OCI-LY3 (cell line): ENCODE measurements at regions not wholly inside any gene's neighbourhood (a gene's known extent, or its start where the extent isn't known, plus 50 kb on each side); places are given as distances from the start of the nearest gene placed in this dataset.

Source experiments
- H2AFZ ChIP-seq: fragments of 200-600, 300-600 bp; shearing (Covaris generic); 2 replicates; pipeline ENCODE4 v1.6.0; 2014; ENCODE audit warnings: antibody characterized with exemption, low read depth, low read length
- H3K27ac ChIP-seq: fragments of 200-600, 300-600 bp; sonication (generic); 2 replicates; pipeline ENCODE4 v1.5.1; 2014; ENCODE audit warnings: mild to moderate bottlenecking, low read length, moderate library complexity, mixed read lengths
- H3K27me3 ChIP-seq: fragments of 200-600, 300-600 bp; sonication (generic); 2 replicates; pipeline ENCODE4 v1.6.1; 2014; ENCODE audit warnings: low read depth, low read length, mixed read lengths
- H3K36me3 ChIP-seq: fragments of 200-600, 300-600 bp; sonication (generic); replicated peaks from 2 replicates; pipeline ENCODE3; 2014; ENCODE audit warnings: low read depth, low read length, mixed read lengths
- H3K4me1 ChIP-seq: fragments of 300-600, 200-600 bp; sonication (generic); 2 replicates; pipeline ENCODE4 v1.6.1; 2014; ENCODE audit warnings: low read length, mixed read lengths
- H3K4me2 ChIP-seq: fragments of 200-600, 300-600 bp; sonication (generic); 2 replicates; pipeline ENCODE4 v1.6.1; 2014; ENCODE audit warnings: low read length, mixed read lengths
- H3K4me3 ChIP-seq: fragments of 300-600, 200-600 bp; sonication (generic); 2 replicates; pipeline ENCODE4 v1.5.1; 2014; ENCODE audit warnings: antibody characterized with exemption, mild to moderate bottlenecking, low read length, moderate library complexity
- H3K79me2 ChIP-seq: fragments of 300-600, 200-600 bp; shearing (Covaris generic); 2 replicates; pipeline ENCODE4 v1.6.1; 2014; ENCODE audit warnings: mild to moderate bottlenecking, low read length, mixed read lengths
- H3K9ac ChIP-seq: fragments of 300-600, 200-600 bp; shearing (Covaris generic); 2 replicates; pipeline ENCODE4 v1.6.0; 2014; ENCODE audit warnings: mild to moderate bottlenecking, low read length, moderate library complexity
- H3K9me3 ChIP-seq: fragments of 200-600, 300-600 bp; shearing (Covaris generic); 2 replicates; pipeline ENCODE4 v1.6.1; 2014; ENCODE audit warnings: low read length, mixed read lengths; ENCODE audit not compliant: insufficient read depth
- H4K20me1 ChIP-seq: fragments of 200-600, 300-600 bp; sonication (generic); 2 replicates; pipeline ENCODE4 v1.6.1; 2016; ENCODE audit warnings: low read length, mixed read lengths; ENCODE audit not compliant: insufficient read depth
- EZH2phosphoT487 ChIP-seq: fragments of 200-600 bp; shearing (Covaris generic); IDR thresholded peaks from 2 replicates; pipeline ENCODE4 v1.6.1; 2018; ENCODE audit warnings: antibody characterized with exemption, mixed run types, low read depth
- TF ChIP-seq, protein P1 (sequence below): fragments of 200-600, 300-600 bp; sonication (generic); IDR thresholded peaks from 2 replicates; pipeline ENCODE4 v1.5.1; 2014; ENCODE audit warnings: antibody characterized with exemption, low read length, low read depth

DNA sequence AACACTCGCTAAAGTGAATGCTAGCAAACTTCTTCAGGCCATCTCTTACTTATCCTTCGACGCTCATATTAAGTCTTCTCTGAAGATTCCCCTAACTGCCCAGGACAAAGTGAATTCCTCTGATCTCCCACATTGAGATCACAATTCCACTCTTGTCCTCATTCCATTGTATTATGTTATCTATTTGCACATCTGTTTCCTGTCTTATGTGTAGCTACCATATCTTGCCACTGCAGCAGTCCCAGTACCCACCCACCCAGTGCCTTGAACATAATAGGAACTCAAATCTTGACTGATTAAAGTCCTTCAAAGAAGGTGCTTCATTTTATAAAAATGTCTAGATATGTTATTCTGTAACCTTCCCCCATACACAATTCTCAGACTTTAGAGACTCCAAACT, 702.3 kb downstream of the DIAPH3 start:
- H3K4me1 ChIP-seq = peaks cover 14% of the 10 kb centered on the region
- no peak overlapping the region for H3K4me2 ChIP-seq
- H3K79me2 ChIP-seq = no peaks in the 10 kb centered on the region
- no peaks in the 10 kb centered on the region for H4K20me1 ChIP-seq
- no peaks in the 10 kb centered on the region for H3K36me3 ChIP-seq
- TF ChIP-seq, protein P1, sequence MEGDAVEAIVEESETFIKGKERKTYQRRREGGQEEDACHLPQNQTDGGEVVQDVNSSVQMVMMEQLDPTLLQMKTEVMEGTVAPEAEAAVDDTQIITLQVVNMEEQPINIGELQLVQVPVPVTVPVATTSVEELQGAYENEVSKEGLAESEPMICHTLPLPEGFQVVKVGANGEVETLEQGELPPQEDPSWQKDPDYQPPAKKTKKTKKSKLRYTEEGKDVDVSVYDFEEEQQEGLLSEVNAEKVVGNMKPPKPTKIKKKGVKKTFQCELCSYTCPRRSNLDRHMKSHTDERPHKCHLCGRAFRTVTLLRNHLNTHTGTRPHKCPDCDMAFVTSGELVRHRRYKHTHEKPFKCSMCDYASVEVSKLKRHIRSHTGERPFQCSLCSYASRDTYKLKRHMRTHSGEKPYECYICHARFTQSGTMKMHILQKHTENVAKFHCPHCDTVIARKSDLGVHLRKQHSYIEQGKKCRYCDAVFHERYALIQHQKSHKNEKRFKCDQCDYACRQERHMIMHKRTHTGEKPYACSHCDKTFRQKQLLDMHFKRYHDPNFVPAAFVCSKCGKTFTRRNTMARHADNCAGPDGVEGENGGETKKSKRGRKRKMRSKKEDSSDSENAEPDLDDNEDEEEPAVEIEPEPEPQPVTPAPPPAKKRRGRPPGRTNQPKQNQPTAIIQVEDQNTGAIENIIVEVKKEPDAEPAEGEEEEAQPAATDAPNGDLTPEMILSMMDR = no peak
- no peak for TF ChIP-seq EZH2phosphoT487
- no peak overlapping the region for H3K9ac ChIP-seq
- H3K4me3 ChIP-seq = no peak overlapping the region
- no peak overlapping the region for H2AFZ ChIP-seq
- no peak overlapping the region for H3K27ac ChIP-seq
- peaks cover 31% of the 10 kb centered on the region for H3K27me3 ChIP-seq
- no peaks in the 10 kb centered on the region for H3K9me3 ChIP-seq

DNA sequence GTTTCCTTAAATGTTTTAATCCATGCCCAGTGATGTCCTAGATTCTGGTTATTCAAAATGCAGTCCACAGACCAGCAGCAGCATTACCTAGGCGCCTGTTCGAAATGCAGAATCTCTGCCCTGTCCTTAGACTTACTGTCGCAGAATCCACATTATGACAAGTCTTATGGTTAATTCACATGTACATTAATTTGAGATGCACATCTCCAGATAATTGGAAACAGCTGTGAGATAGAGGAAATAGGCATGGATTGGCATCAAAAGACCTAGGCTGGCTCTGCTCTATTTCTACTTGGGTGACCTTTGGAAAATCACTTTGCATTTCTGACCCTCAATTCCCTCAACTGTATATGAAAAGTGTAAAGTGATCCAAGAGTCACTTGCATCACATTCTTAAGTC, 700.7 kb downstream of the DIAPH3 start:
- Histone ChIP-seq H3K79me2 (no peaks in the 10 kb centered on the region), H4K20me1 (no peaks in the 10 kb centered on the region), H2AFZ (no peak overlapping the region), H3K9me3 (no peaks in the 10 kb centered on the region), H3K9ac (no peak overlapping the region), H3K4me2 (no peak overlapping the region), H3K27me3 (peaks cover 18% of the 10 kb centered on the region), H3K36me3 (no peaks in the 10 kb centered on the region), H3K4me1 (peaks cover 14% of the 10 kb centered on the region), H3K4me3 (no peak overlapping the region), H3K27ac (no peak overlapping the region)
- TF ChIP-seq, protein P1 = no peak
- TF ChIP-seq EZH2phosphoT487 = no peak

DNA sequence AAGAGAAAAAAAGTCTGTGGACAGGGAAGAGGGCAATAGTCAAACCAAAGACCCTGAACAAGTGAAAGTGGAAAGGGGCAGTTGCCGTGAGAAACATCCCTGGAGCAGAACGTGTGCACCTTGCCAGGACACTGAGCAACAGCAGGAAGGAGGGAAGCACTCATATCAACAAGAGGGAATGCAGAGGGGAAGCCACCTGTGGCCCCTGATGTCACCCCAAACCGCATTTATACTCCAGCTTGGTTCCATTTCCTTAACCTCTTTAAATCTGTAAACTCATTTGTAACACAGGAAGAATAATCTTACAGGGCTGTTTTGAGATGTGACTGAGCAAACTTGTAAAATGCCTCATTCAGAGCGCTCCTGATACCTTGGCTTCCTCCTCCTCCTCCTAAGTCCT, 698.8 kb downstream of the DIAPH3 start:
- no peak for TF ChIP-seq EZH2phosphoT487
- TF ChIP-seq, protein P1 = no peak
- Histone ChIP-seq H3K4me1 (peaks cover under 1% of the 10 kb centered on the region; the same call in 1 of the 2 replicates), H3K4me2 (no peak overlapping the region), H2AFZ (no peak overlapping the region), H3K4me3 (no peak overlapping the region), H3K9ac (no peak overlapping the region), H3K79me2 (no peaks in the 10 kb centered on the region), H3K27ac (no peak overlapping the region), H3K36me3 (no peaks in the 10 kb centered on the region), H4K20me1 (no peaks in the 10 kb centered on the region), H3K9me3 (no peaks in the 10 kb centered on the region), H3K27me3 (peaks cover 14% of the 10 kb centered on the region)

DNA sequence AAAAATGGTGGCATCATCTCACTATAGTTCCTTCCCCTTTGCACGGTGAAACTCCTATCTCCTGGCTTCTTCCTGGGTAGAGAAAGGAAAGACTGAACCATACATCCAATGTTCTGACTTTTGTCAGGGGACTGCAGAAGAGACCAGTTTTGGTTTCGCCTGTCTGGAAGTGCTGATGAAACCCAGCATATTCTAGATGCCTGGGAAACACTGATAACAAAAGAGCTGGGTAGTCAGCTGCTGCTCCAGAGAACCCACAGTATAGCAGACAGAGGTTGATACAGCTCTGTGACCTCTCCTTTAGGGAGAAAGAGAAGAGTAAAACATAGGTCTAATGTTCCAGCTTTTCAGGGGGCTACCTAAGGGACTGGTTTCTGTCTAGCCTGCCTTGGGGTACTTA, 695.3 kb downstream of the DIAPH3 start:
- Histone ChIP-seq H3K9me3 (no peaks in the 10 kb centered on the region), H3K9ac (no peak overlapping the region), H3K4me2 (no peak overlapping the region), H4K20me1 (no peaks in the 10 kb centered on the region), H2AFZ (no peak overlapping the region), H3K79me2 (no peaks in the 10 kb centered on the region), H3K27ac (no peak overlapping the region), H3K36me3 (no peaks in the 10 kb centered on the region), H3K27me3 (peaks cover 6% of the 10 kb centered on the region; the same call in 1 of the 2 replicates), H3K4me1 (no peaks in the 10 kb centered on the region), H3K4me3 (no peak overlapping the region)
- TF ChIP-seq, protein P1 = no peak
- TF ChIP-seq EZH2phosphoT487 = no peak
